Keratinocyte (primary cell): ENCODE measurements at regions not wholly inside any gene's neighbourhood (a gene's known extent, or its start where the extent isn't known, plus 50 kb on each side); places are given as distances from the start of the nearest gene placed in this dataset.

ENCODE experiments used
- DNase-seq: peaks from one replicate; pipeline ENCODE4 v3.0.0-alpha.2; 2011; ENCODE audit warnings: low read depth, missing footprints, low spot score
- FAIRE-seq: peaks from 2 replicates; lab custom pipeline; 2011; peaks lifted over from hg19 to GRCh38; lab: Jason Lieb, UNC
- H2AFZ ChIP-seq: 2 replicates; pipeline ENCODE4 v1.6.0; 2012; ENCODE audit warnings: low read length, control low read depth, inconsistent platforms; ENCODE audit not compliant: control insufficient read depth
- H3K27ac ChIP-seq: 2 replicates; pipeline ENCODE4 v1.5.1; 2011; ENCODE audit warnings: low read length; ENCODE audit not compliant: control insufficient read depth, insufficient read depth
- H3K27me3 ChIP-seq: 3 replicates; pipeline ENCODE4 v1.6.0; 2011; ENCODE audit warnings: low read length; ENCODE audit not compliant: control insufficient read depth, insufficient read depth; ENCODE audit errors: extremely low read depth
- H3K36me3 ChIP-seq, 2 experiments: 2 replicates in 1 of 2; 3 replicates in 1 of 2; pipeline ENCODE4 v1.5.1; 2011; ENCODE audit warnings: low read length in 2 of 2, mild to moderate bottlenecking in 1 of 2; ENCODE audit not compliant: control insufficient read depth in 2 of 2, insufficient read depth in 2 of 2; ENCODE audit errors: extremely low read depth in 1 of 2
- H3K4me1 ChIP-seq: 3 replicates; pipeline ENCODE4 v1.5.1; 2011; ENCODE audit warnings: low read length; ENCODE audit not compliant: control insufficient read depth, insufficient read depth; ENCODE audit errors: extremely low read depth
- H3K4me2 ChIP-seq: 3 replicates; pipeline ENCODE4 v1.6.0; 2011; ENCODE audit warnings: low read depth, low read length; ENCODE audit not compliant: control insufficient read depth, insufficient read depth; ENCODE audit errors: extremely low read depth
- H3K4me3 ChIP-seq, 3 experiments: fragments of 200-600 bp in 1 of 3; sonication (generic) in 1 of 3; 2 replicates in 2 of 3; 3 replicates in 1 of 3; pipeline ENCODE4 v1.5.1; 2011 to 2016; ENCODE audit warnings: low read length in 3 of 3, mild to moderate bottlenecking in 3 of 3, control low read depth in 2 of 3, inconsistent platforms in 1 of 3, low read depth in 1 of 3, mixed read lengths in 1 of 3, mixed run types in 1 of 3, moderate library complexity in 1 of 3; ENCODE audit not compliant: control insufficient read depth in 2 of 3, insufficient read depth in 2 of 3; ENCODE audit errors: extremely low read depth in 1 of 3
- H3K79me2 ChIP-seq: 2 replicates; pipeline ENCODE4 v1.6.0; 2012; ENCODE audit warnings: low read length; ENCODE audit not compliant: control insufficient read depth, insufficient read depth
- H3K9ac ChIP-seq: 3 replicates; pipeline ENCODE4 v1.6.0; 2011; ENCODE audit warnings: low read length; ENCODE audit not compliant: control insufficient read depth, insufficient read depth; ENCODE audit errors: extremely low read depth
- H3K9me1 ChIP-seq: 3 replicates; pipeline ENCODE4 v1.6.0; 2011; ENCODE audit warnings: low read length; ENCODE audit not compliant: control insufficient read depth, insufficient read depth; ENCODE audit errors: extremely low read depth
- H3K9me3 ChIP-seq: 2 replicates; pipeline ENCODE4 v1.5.1; 2012; ENCODE audit warnings: low read depth, low read length; ENCODE audit not compliant: control insufficient read depth
- H4K20me1 ChIP-seq: 3 replicates; pipeline ENCODE4 v1.6.0; 2011; ENCODE audit warnings: low read length; ENCODE audit not compliant: control insufficient read depth, insufficient read depth; ENCODE audit errors: extremely low read depth
- CTCF ChIP-seq, 3 experiments: IDR thresholded peaks in 1 of 3; conservative IDR thresholded peaks in 1 of 3; optimal IDR thresholded peaks in 1 of 3; 2 replicates in 2 of 3; 3 replicates in 1 of 3; pipeline versions ENCODE3 to v1.5.1; 2011; ENCODE audit warnings: low read length in 3 of 3, mild to moderate bottlenecking in 3 of 3, moderate library complexity in 2 of 3, control low read depth in 1 of 3, inconsistent platforms in 1 of 3; ENCODE audit not compliant: insufficient read depth in 2 of 3; ENCODE audit errors: extremely low read depth in 1 of 3
- EZH2 ChIP-seq: IDR thresholded peaks from one replicate; pipeline ENCODE4 v1.6.1; 2012; ENCODE audit warnings: inconsistent platforms, mild to moderate bottlenecking, low read length, moderate library complexity
- dilution Hi-C: fragments of 300-500 bp; cut with MboI; formaldehyde crosslinking; loops from one replicate; pipeline ENCODE4 v1.7.0; 2020; ENCODE audit warnings: low sequenced_read_pairs; ENCODE audit not compliant: extremely low pct_ligation_motif_present

GRCh38 chr11:19597206-19597605 lies 115.4 kb upstream of the NAV2 start:
- dilution Hi-C loops, result no loop called here
- H3K27ac ChIP-seq, result no peak overlapping the region
- H3K4me3 ChIP-seq, result no peak overlapping the region
- H3K4me1 ChIP-seq, result no peaks in the 10 kb centered on the region
- H3K4me2 ChIP-seq, result no peak overlapping the region
- no peak for TF ChIP-seq EZH2
- no peak for TF ChIP-seq CTCF (optimal IDR thresholded peaks at IDR 0.05 in 1 of 3, IDR thresholded peaks at IDR 0.05 in 1 of 3, conservative IDR thresholded peaks at IDR 0.05 in 1 of 3; ENCODE audit: extremely low read depth in 1 of 3, insufficient read depth in 2 of 3, low read length in 3 of 3)
- no peaks in the 10 kb centered on the region for H4K20me1 ChIP-seq
- no peak overlapping the region for H2AFZ ChIP-seq
- FAIRE-seq (no peak), DNase-seq (no peak)
- no peaks in the 10 kb centered on the region for H3K36me3 ChIP-seq
- H3K9ac ChIP-seq, result no peak overlapping the region
- no peaks in the 10 kb centered on the region for H3K9me3 ChIP-seq
- peaks cover 4% of the 10 kb centered on the region for H3K27me3 ChIP-seq
- H3K79me2 ChIP-seq, result no peaks in the 10 kb centered on the region
- no peaks in the 10 kb centered on the region for H3K9me1 ChIP-seq

GRCh38 chr11:19595840-19596751 lies 116.5 kb upstream of the NAV2 start:
- no peak for FAIRE-seq
- no peaks in the 10 kb centered on the region for H3K9me3 ChIP-seq
- H3K36me3 ChIP-seq, result no peaks in the 10 kb centered on the region
- no peak overlapping the region for H3K27ac ChIP-seq
- no peak overlapping the region for H3K4me3 ChIP-seq
- H3K27me3 ChIP-seq, result peaks cover 4% of the 10 kb centered on the region
- no peak overlapping the region for H2AFZ ChIP-seq
- H3K4me1 ChIP-seq, result no peaks in the 10 kb centered on the region
- H3K79me2 ChIP-seq, result no peaks in the 10 kb centered on the region
- no peaks in the 10 kb centered on the region for H4K20me1 ChIP-seq
- TF ChIP-seq CTCF (optimal IDR thresholded peaks at IDR 0.05 in 1 of 3, IDR thresholded peaks at IDR 0.05 in 1 of 3, conservative IDR thresholded peaks at IDR 0.05 in 1 of 3; ENCODE audit: extremely low read depth in 1 of 3, insufficient read depth in 2 of 3, low read length in 3 of 3) (no peak), EZH2 (no peak)
- no peak overlapping the region for H3K4me2 ChIP-seq
- no peaks in the 10 kb centered on the region for H3K9me1 ChIP-seq
- DNase-seq, result no peak
- no peak overlapping the region for H3K9ac ChIP-seq
- dilution Hi-C loops, result no loop called here
